ENCODE measurements at regions not wholly inside any gene's neighbourhood (a gene's known extent, or its start where the extent isn't known, plus 50 kb on each side); places are given as distances from the start of the nearest gene placed in this dataset.

GRCh38 chr9:12394105-12394504 lies 299.1 kb upstream of the TYRP1 start:
- no peak overlapping the region for H3K9ac ChIP-seq (ENCODE audit: low read length)
- ATAC-seq (ENCODE audit: low read depth) (no peak), DNase-seq (no peak)
- no peak overlapping the region for H3K4me3 Mint-ChIP-seq
- no peak overlapping the region for H3K4me2 ChIP-seq (replicated peaks; ENCODE audit: low read depth, low read length, poor library complexity, severe bottlenecking)
- no peak overlapping the region for H3K27ac ChIP-seq (ENCODE audit: low read length in 2 of 2)
- 100% methylated on average over 1 of the region's 1 CpG for WGBS (ENCODE audit: insufficient coverage)
- no peaks in the 10 kb centered on the region for H3K36me3 ChIP-seq (replicated peaks in 1 of 2; ENCODE audit: control extremely low read depth in 1 of 2, control insufficient read depth in 1 of 2, extremely low read depth in 1 of 2, insufficient read depth in 2 of 2, low read length in 1 of 2)
- H3K4me1 ChIP-seq (ENCODE audit: control insufficient read depth in 2 of 2, insufficient read depth in 2 of 2, low read length in 2 of 2) = no peaks in the 10 kb centered on the region
- ChIA-PET CTCF (no interaction called here), POLR2A (no interaction called here)
- H3K4me1 Mint-ChIP-seq = no peaks in the 10 kb centered on the region
- no peak overlapping the region for H3K27ac Mint-ChIP-seq
- no peak overlapping the region for H3K4me3 ChIP-seq (ENCODE audit: control extremely low read depth in 1 of 5, extremely low read depth in 1 of 5, insufficient read depth in 1 of 5, low read depth in 2 of 5, low read length in 4 of 5)
- H3K79me2 ChIP-seq (ENCODE audit: control insufficient read depth, insufficient read depth, low read length) = no peaks in the 10 kb centered on the region
- no peaks in the 10 kb centered on the region for H3K27me3 Mint-ChIP-seq
- no peaks in the 10 kb centered on the region for H3K27me3 ChIP-seq (replicated peaks in 1 of 4; ENCODE audit: control extremely low read depth in 1 of 4, control insufficient read depth in 3 of 4, insufficient read depth in 4 of 4, low read length in 3 of 4)
- H2AFZ ChIP-seq (ENCODE audit: insufficient read depth, low read depth, low read length, poor library complexity, severe bottlenecking) = no peak overlapping the region
- no peaks in the 10 kb centered on the region for H4K20me1 ChIP-seq (ENCODE audit: control insufficient read depth, insufficient read depth, low read length, poor library complexity, severe bottlenecking)
- H3K9me3 Mint-ChIP-seq (ENCODE audit: insufficient read depth) = peaks cover 4% of the 10 kb centered on the region
- H3K9me3 ChIP-seq (ENCODE audit: control extremely low read depth in 1 of 3, control insufficient read depth in 2 of 3, insufficient read depth in 1 of 3, low read length in 2 of 3) = no peaks in the 10 kb centered on the region
- intact Hi-C loops (cut with micrococcal nuclease) = no loop called here
- no peak for TF ChIP-seq CTCF (IDR thresholded peaks at IDR 0.05)
- no peak for TF ChIP-seq EZH2 (IDR thresholded peaks at IDR 0.05; ENCODE audit: borderline replicate concordance, insufficient read depth, low read depth, low read length, poor library complexity, severe bottlenecking)

DNA sequence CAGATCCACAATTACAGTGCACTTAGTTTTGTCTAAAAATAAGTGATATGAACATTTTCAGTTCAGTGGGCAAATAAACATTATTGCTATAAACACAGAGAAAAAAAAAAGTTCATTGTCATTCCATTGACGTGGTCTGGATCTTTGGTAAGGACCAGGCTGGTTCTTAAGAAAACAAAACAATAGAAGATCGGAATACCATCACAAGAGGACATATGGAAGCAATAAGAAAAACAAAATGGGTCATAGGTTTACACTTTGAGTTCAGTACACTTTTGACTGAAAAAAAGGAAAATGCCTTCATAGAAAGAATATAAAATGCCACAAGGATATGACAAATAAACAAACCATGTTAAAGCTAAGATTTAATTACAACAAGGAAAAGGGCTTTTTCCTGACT lies 289.5 kb upstream of the TYRP1 start:
- intact Hi-C loops (cut with micrococcal nuclease) = no loop called here
- no peak for DNase-seq
- Histone ChIP-seq H3K79me2 (ENCODE audit: control insufficient read depth, insufficient read depth, low read length) (no peaks in the 10 kb centered on the region), H4K20me1 (ENCODE audit: control insufficient read depth, insufficient read depth, low read length, poor library complexity, severe bottlenecking) (no peaks in the 10 kb centered on the region), H3K4me2 (replicated peaks; ENCODE audit: low read depth, low read length, poor library complexity, severe bottlenecking) (no peak overlapping the region), H3K9me3 (ENCODE audit: control extremely low read depth in 1 of 3, control insufficient read depth in 2 of 3, insufficient read depth in 1 of 3, low read length in 2 of 3) (no peaks in the 10 kb centered on the region), H3K4me3 (ENCODE audit: control extremely low read depth in 1 of 5, extremely low read depth in 1 of 5, insufficient read depth in 1 of 5, low read depth in 2 of 5, low read length in 4 of 5) (no peak overlapping the region), H3K4me1 (ENCODE audit: control insufficient read depth in 2 of 2, insufficient read depth in 2 of 2, low read length in 2 of 2) (no peaks in the 10 kb centered on the region), H3K36me3 (replicated peaks in 1 of 2; ENCODE audit: control extremely low read depth in 1 of 2, control insufficient read depth in 1 of 2, extremely low read depth in 1 of 2, insufficient read depth in 2 of 2, low read length in 1 of 2) (no peaks in the 10 kb centered on the region), H2AFZ (ENCODE audit: insufficient read depth, low read depth, low read length, poor library complexity, severe bottlenecking) (no peak overlapping the region), H3K27me3 (replicated peaks in 1 of 4; ENCODE audit: control extremely low read depth in 1 of 4, control insufficient read depth in 3 of 4, insufficient read depth in 4 of 4, low read length in 3 of 4) (no peaks in the 10 kb centered on the region), H3K9ac (ENCODE audit: low read length) (no peak overlapping the region), H3K27ac (ENCODE audit: low read length in 2 of 2) (no peak overlapping the region)
- H3K4me1 Mint-ChIP-seq = no peaks in the 10 kb centered on the region
- no peaks in the 10 kb centered on the region for H3K27me3 Mint-ChIP-seq
- POLR2A ChIA-PET = no interaction called here
- no CpG with 5 or more reads among the region's 2 CpGs for WGBS (ENCODE audit: insufficient coverage)
- CTCF ChIA-PET = no interaction called here
- H3K9me3 Mint-ChIP-seq (ENCODE audit: insufficient read depth) = peaks cover 4% of the 10 kb centered on the region
- ATAC-seq (ENCODE audit: low read depth) = no peak
- H3K27ac Mint-ChIP-seq = no peak overlapping the region
- no peak for TF ChIP-seq CTCF (IDR thresholded peaks at IDR 0.05)
- TF ChIP-seq EZH2 (IDR thresholded peaks at IDR 0.05; ENCODE audit: borderline replicate concordance, insufficient read depth, low read depth, low read length, poor library complexity, severe bottlenecking) = no peak
- H3K4me3 Mint-ChIP-seq = no peak overlapping the region

Measured in B cell (primary cell).